ENCODE measurements at regions not wholly inside any gene's neighbourhood (a gene's known extent, or its start where the extent isn't known, plus 50 kb on each side); places are given as distances from the start of the nearest gene placed in this dataset.
A peak's percentile ranks its signal among the peaks of the same experiment; 100 is the strongest.

DNA sequence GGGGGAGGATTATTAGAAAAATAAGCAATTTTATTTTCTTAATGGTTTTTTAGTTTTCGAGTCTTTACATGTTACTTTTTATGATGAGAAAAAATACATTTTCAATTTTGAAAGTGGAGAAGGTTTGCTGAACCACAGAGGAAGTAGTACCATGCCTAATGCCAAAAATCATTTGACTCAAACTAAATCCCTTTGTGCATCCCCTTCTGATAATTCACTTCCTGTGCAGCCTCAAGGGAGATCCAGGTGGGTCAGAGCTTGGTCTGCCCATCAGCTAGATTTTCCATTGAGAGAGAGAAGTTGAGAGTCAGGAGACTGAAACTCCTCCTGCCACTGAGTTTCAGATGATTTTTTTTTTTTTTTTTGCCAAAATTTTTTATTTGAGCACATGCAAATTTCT lies 571.7 kb downstream of the LIG4 start:
- DNase-seq: no peak
- no peaks in the 10 kb centered on the region for H3K4me1 ChIP-seq
- no peak overlapping the region for H3K4me3 ChIP-seq
- 91 to 100% (median 93%) methylated on average over 1 of the region's 1 CpG for WGBS, 5 donors
- TF ChIP-seq, protein P1, sequence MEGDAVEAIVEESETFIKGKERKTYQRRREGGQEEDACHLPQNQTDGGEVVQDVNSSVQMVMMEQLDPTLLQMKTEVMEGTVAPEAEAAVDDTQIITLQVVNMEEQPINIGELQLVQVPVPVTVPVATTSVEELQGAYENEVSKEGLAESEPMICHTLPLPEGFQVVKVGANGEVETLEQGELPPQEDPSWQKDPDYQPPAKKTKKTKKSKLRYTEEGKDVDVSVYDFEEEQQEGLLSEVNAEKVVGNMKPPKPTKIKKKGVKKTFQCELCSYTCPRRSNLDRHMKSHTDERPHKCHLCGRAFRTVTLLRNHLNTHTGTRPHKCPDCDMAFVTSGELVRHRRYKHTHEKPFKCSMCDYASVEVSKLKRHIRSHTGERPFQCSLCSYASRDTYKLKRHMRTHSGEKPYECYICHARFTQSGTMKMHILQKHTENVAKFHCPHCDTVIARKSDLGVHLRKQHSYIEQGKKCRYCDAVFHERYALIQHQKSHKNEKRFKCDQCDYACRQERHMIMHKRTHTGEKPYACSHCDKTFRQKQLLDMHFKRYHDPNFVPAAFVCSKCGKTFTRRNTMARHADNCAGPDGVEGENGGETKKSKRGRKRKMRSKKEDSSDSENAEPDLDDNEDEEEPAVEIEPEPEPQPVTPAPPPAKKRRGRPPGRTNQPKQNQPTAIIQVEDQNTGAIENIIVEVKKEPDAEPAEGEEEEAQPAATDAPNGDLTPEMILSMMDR (IDR thresholded peaks at IDR 0.05): no peak
- TF ChIP-seq POLR2A (IDR thresholded peaks at IDR 0.05) (no peak), EP300 (IDR thresholded peaks at IDR 0.05) (no peak), POLR2AphosphoS5 (IDR thresholded peaks at IDR 0.05) (no peak)
- H3K27ac ChIP-seq: no peak overlapping the region
- intact Hi-C loops (cut with DNase I; ENCODE audit: low total_unique reads): no loop called here
- no peaks in the 10 kb centered on the region for H3K36me3 ChIP-seq
- no peaks in the 10 kb centered on the region for H3K9me3 ChIP-seq
- H3K27me3 ChIP-seq: no peaks in the 10 kb centered on the region

DNA sequence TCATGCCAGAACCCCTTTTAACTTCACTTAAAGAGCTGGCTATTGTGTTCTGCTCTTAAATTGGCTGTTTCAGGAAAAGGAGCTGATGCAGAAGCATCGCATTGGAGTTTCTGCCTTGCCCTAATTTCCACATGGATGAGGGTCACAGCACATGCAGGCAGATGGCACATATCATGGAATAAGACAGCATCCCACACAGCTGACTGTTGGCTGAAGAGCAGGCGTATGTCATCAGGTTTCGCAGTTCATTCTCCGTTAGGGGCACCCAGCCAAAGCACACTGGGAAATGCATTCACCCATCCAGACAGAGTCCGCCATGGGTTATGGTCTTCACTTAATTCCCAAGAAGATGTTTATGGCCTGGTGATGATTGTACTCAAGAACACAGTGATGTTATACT lies 572.5 kb downstream of the LIG4 start:
- Histone ChIP-seq H3K27ac (no peak overlapping the region), H3K36me3 (no peaks in the 10 kb centered on the region), H3K4me1 (no peaks in the 10 kb centered on the region), H3K4me3 (no peak overlapping the region), H3K27me3 (no peaks in the 10 kb centered on the region), H3K9me3 (no peaks in the 10 kb centered on the region)
- DNase-seq: peak in 1 of 2 donors; percentile 8
- intact Hi-C loops (cut with DNase I; ENCODE audit: low total_unique reads): no loop called here
- WGBS, 5 donors: 83 to 92% (median 86%) methylated on average over 5 of the region's 5 CpGs
- TF ChIP-seq EP300 (IDR thresholded peaks at IDR 0.05) (no peak), POLR2A (IDR thresholded peaks at IDR 0.05) (no peak), POLR2AphosphoS5 (IDR thresholded peaks at IDR 0.05) (no peak)
- TF ChIP-seq, protein P1 (IDR thresholded peaks at IDR 0.05): no peak

DNA sequence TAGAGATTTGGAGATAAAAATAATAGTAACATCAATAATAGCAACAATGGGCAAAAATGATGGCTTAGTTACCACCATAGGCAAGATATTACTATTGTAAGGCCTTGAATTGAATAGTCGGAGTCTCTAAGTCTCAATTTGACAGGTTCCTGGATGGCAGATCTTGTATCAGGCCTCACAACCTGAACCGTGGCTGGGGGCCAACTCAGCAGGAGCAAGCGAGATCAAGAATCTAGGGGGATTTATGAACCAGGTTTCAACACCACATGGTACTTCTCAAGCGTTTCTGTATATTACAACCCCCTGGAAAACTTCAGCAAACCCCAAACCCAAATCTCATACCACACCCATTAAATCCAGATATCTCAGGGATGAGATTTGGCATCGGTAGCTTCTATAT lies 573.8 kb downstream of the LIG4 start:
- no peak overlapping the region for H3K4me3 ChIP-seq
- TF ChIP-seq POLR2A (IDR thresholded peaks at IDR 0.05): no peak
- TF ChIP-seq, protein P1 (IDR thresholded peaks at IDR 0.05): no peak
- TF ChIP-seq EP300 (IDR thresholded peaks at IDR 0.05): no peak
- no peak for TF ChIP-seq POLR2AphosphoS5 (IDR thresholded peaks at IDR 0.05)
- H3K4me1 ChIP-seq: no peaks in the 10 kb centered on the region
- H3K36me3 ChIP-seq: no peaks in the 10 kb centered on the region
- H3K9me3 ChIP-seq: no peaks in the 10 kb centered on the region
- WGBS, 5 donors: 80 to 88% (median 88%) methylated on average over 5 of the region's 5 CpGs
- H3K27me3 ChIP-seq: no peaks in the 10 kb centered on the region
- intact Hi-C loops (cut with DNase I; ENCODE audit: low total_unique reads): no loop called here
- H3K27ac ChIP-seq: no peak overlapping the region
- no peak for DNase-seq

DNA sequence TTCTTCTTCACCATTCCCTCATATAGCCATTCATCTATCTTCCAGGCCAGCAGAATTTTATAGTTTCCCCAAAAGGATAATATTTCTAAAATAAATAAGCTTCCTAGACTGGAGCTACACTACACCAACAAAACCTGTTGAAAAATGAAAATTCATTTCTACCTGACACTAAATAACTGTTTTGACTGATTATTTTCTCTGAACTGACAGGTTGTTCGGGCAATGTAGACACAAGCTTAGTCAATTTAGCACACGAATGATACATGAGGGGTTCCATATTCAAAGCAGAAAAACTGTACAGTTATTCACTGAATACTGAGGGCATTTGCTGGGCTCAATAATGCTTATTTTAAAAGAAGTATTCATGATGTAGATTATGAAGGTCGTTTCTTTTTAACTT lies 589.7 kb downstream of the LIG4 start:
- Histone ChIP-seq H3K36me3 (no peaks in the 10 kb centered on the region), H3K27me3 (no peaks in the 10 kb centered on the region), H3K9me3 (no peaks in the 10 kb centered on the region), H3K4me3 (no peak overlapping the region), H3K27ac (no peak overlapping the region), H3K4me1 (no peaks in the 10 kb centered on the region)
- intact Hi-C loops (cut with DNase I; ENCODE audit: low total_unique reads): no loop called here
- no peak for TF ChIP-seq EP300 (IDR thresholded peaks at IDR 0.05)
- TF ChIP-seq, protein P1 (IDR thresholded peaks at IDR 0.05): no peak
- TF ChIP-seq POLR2A (IDR thresholded peaks at IDR 0.05): no peak
- no peak for TF ChIP-seq POLR2AphosphoS5 (IDR thresholded peaks at IDR 0.05)
- DNase-seq: no peak
- 72 to 79% (median 77%) methylated on average over 3 of the region's 3 CpGs for whole genome bisulfite sequencing, 5 donors
